HG03045 (cell line): ENCODE measurements at regions not wholly inside any gene's neighbourhood (a gene's known extent, or its start where the extent isn't known, plus 50 kb on each side); places are given as distances from the start of the nearest gene placed in this dataset.
"Not testable (repeated sequence)": the region's sequence is repeated elsewhere in the genome, so short reads cannot be mapped to it uniquely, and the experiment has no call there.

Source experiments
- ATAC-seq: cut with Tn5 transposase; IDR thresholded peaks from one replicate; pipeline ENCODE4 v1.9.1; 2021; ENCODE audit warnings: mild to moderate bottlenecking, moderate library complexity; ENCODE audit not compliant: unreplicated experiment

DNA sequence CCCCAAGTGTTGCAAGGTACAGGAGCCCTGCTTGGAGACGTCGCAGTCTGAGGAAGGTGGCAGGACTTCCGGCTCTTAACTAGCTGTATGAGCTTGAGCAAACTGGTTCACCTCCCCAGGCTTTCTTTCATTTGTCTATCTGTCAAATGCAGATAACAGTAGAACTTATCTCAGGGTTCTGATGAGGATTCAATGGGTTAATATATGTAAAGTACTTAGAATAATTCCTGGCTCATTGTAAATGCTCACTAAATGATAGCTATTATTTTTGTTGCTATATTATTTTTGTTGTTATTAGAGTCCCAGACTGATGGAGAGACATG, 108.5 kb upstream of the IPO9 start:
- ATAC-seq, result no peak

- no peak for ATAC-seq
Observed at GRCh38 chr1:201721082-201722049, 107.6 kb upstream of the IPO9 start.

DNA sequence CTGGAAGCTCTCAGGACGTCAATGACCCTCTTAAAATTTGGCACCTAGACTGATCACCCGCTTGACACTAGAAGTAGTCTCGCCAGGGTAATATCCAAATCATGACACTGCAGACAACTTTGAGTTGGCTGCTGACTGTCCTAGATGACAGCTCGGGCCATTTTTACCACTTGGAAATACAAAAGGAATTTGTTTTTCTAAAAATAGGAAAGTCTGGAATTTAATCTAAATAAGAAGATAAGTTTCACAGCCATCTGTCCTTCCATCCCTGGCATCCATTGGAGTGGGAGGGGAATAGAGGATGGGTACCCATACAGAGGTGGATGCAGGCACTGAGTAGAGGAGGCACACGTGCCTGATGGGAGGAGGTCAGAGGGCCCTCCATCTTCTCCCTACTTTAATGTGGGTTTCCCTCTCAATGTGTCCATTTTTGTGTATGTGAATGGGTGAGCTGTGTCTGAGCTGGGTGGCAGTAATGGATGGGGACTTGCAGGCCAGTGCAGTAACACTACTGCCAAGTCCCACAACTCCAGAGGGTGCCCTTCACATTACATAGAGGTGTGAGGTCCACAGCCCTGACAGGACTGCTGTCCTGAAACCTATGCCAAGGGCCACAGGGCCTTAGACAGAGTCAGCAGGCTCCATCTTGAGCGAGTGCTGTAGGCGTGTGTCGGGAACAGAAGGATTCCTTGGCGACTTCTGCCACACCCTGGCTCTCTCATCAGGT, 104.8 kb upstream of the IPO9 start:
- ATAC-seq, result no peak

- ATAC-seq, result no peak
Observed at GRCh38 chr1:201724766-201725118, 104.2 kb upstream of the IPO9 start.

- ATAC-seq, result no peak
Observed at GRCh38 chr1:201726700-201727099, 102.3 kb upstream of the IPO9 start.

DNA sequence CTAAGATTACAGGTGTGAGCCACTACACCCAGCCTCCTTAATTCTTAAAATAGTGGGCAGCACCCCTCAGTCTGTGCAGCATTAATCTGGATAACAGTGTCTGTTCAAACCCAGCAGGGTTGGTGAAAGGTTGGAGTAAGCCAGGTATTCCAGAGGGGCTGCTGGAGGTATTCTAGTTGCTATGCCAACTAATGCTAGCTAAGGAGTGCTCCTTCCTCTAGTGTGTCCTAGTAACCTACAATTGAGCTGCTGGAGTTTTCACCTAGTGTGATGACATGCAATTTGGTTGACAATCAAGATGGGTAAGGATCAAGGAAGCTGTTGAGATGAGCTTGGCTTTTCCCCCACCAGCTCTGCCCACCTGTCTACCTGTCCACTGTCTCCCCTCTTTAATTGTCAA, 100.2 kb upstream of the IPO9 start:
- ATAC-seq, result no peak

GRCh38 chr1:201729973-201730608, 98.9 kb upstream of the IPO9 start:
- ATAC-seq, result no peak

DNA sequence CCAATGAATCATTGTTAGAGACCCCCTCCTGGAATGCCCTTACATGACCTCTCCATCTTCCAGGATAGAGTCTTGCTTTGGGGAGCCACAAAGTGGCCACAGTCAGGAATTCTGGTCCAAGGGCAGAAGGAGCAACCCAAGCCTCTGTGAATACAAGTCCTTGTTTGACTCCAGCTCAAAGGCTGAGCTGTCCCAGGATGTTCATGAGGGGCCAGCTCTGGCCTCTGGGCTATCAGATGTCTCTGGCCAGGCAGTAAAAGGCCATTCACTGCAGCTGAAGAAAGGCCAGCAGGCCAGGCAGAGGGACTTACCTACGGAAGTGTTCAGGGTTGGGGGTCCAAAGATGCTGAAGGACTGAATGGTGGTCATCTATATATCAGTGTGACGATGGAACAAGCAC, 98.3 kb upstream of the IPO9 start:
- ATAC-seq, result no peak

GRCh38 chr1:201731142-201731541, 97.8 kb upstream of the IPO9 start:
- no peak for ATAC-seq

- no peak for ATAC-seq
Observed at GRCh38 chr1:201731592-201731991, 97.4 kb upstream of the IPO9 start.

DNA sequence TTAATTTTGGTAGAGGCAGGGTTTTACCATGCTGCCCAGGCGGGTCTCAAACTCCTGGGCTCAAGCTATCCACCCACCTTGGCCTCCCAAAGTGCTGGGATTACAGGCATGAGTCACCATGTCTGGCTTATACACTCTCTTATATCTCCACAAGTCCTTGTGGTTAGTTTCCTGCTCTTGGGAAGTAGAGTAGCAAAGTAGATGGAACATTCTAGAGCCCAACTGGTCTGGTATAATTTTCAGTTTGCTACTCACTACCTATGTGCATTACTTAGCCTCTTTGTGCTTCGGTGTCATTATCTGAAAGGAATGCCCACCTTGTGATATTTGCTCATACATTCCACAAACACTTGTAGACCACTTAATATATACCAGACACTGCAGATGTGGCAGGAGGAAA, 96.6 kb upstream of the IPO9 start:
- ATAC-seq, result no peak

- ATAC-seq, result not testable (repeated sequence)
Observed at GRCh38 chr1:201734221-201734620, 94.7 kb upstream of the IPO9 start.

DNA sequence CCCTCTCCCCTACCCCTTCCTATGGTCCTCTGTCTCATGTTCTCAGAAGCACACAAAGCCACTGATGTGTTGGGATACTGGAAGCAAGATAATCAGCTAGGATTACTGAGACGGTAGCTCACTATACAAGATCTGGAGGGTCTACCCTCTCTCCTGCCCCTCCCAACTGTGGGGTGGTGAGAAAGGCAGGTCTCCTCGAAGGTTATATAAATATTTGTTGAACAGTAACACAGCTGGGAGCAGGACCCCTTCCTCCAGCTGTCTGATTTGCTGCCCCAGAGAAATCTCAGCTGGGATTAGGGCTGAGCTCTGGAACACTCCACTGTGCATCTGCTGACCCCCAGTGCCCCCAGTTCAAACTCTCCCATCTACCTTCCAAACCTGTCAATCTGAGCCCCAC, 94.2 kb upstream of the IPO9 start:
- no peak for ATAC-seq

- ATAC-seq, result no peak
Observed at GRCh38 chr1:201736707-201737320, 92.1 kb upstream of the IPO9 start.

GRCh38 chr1:201737352-201738060, 91.5 kb upstream of the IPO9 start:
- ATAC-seq, result no peak

DNA sequence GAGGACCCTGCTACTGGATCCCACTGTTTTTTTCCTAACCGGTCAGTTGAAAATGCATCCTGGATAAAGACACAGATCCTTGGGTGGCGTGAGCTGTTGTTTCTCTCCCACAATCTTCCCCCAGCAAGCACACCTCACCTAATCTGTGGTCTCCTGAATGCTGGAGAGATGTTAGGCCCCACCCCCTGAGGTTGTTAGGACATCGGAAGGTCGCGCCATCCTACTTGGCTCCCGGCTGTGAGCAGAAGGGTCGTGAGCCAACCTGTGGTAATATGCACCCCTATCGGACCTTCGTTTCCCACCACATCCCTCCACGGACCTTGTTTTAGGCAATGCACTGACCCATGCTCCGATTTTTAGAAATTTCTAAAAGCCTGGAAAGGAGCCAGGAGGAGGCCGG, 89.9 kb upstream of the IPO9 start:
- no peak for ATAC-seq

GRCh38 chr1:201739492-201740085, 89.4 kb upstream of the IPO9 start:
- ATAC-seq, result no peak

DNA sequence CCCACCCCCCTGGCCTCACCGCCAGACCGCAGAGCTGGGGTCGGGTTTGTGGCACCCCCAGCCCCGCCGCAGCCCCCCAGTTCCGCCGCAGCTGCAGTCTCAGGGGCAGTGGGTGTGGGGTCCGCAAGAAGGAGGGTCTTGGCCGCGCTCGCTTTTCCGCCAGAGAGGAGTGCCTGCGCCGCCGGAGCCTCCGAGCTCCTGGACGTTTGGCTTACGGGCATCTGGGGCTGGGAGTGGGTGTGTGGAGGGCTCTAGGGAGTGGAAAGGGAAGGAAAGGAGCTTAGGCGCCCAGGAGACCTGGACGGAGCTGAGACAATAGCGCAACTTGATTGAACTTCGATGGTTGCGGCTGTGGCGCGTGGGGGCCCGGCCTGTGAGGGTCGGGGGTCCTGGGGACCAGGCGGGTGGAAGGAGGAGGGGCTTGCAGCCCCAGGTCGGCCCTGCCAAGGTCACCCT, 88.8 kb upstream of the IPO9 start:
- ATAC-seq, result no peak

GRCh38 chr1:201740670-201741111, 88.3 kb upstream of the IPO9 start:
- no peak for ATAC-seq

- ATAC-seq, result no peak
Observed at GRCh38 chr1:201741763-201742342, 87.1 kb upstream of the IPO9 start.
